Uterus (tissue), 3 donors: ENCODE measurements at regions not wholly inside any gene's neighbourhood (a gene's known extent, or its start where the extent isn't known, plus 50 kb on each side); places are given as distances from the start of the nearest gene placed in this dataset.

Experiments used
- DNase-seq, 2 donors: peaks; one replicate each; pipeline ENCODE4 v3.0.0-alpha.2; 2019 to 2020
- H3K27ac ChIP-seq, 2 donors: fragments of 200-600 bp; sonication (generic); 1 replicate in 1 of 2; 2 replicates in 1 of 2; pipeline ENCODE4 v1.5.1; 2016 to 2018
- H3K27me3 ChIP-seq, 2 donors: fragments of 200-600 bp; sonication (generic); one replicate each; pipeline ENCODE4 v1.5.1; 2018 to 2019; ENCODE audit warnings: control low read depth in 1 of 2
- H3K36me3 ChIP-seq, 2 donors: fragments of 200-600 bp; sonication (generic); one replicate each; pipeline ENCODE4 v1.5.1; 2019; ENCODE audit warnings: control low read depth in 1 of 2
- H3K4me1 ChIP-seq, 2 donors: fragments of 200-600 bp; sonication (generic); one replicate each; pipeline ENCODE4 v1.5.1; 2018 to 2019; ENCODE audit warnings: control low read depth in 1 of 2
- H3K4me3 ChIP-seq, 2 donors: fragments of 200-600 bp; sonication (generic); 1 replicate in 1 of 2; 2 replicates in 1 of 2; pipeline ENCODE4 v1.5.1; 2018 to 2019; ENCODE audit warnings: mild to moderate bottlenecking in 1 of 2
- H3K9me3 ChIP-seq, 2 donors: fragments of 200-600 bp; sonication (generic); one replicate each; pipeline ENCODE4 v1.5.1; 2019; ENCODE audit warnings: control low read depth in 1 of 2
- POLR2A ChIP-seq, 2 donors: fragments of 450-650 bp; IDR thresholded peaks; one replicate each; pipeline ENCODE4 v1.6.1; 2016; ENCODE audit warnings: antibody characterized with exemption in 2 of 2, mild to moderate bottlenecking in 1 of 2, moderate library complexity in 1 of 2
- intact Hi-C: fragments of 100-400 bp; cut with DNase I; formaldehyde crosslinking; loops from one replicate; pipeline ENCODE4 v1.15.1; 2023; ENCODE audit warnings: low total_unique reads
- TF ChIP-seq, protein P1 (sequence below), 4 experiments: fragments of 200-600 bp in 2 of 4; fragments of 450-650 bp in 2 of 4; sonication (generic) in 2 of 4; IDR thresholded peaks; one replicate each; pipeline ENCODE4 v1.5.1; 2016 to 2019; ENCODE audit warnings: antibody characterized with exemption in 4 of 4, mild to moderate bottlenecking in 2 of 4, moderate library complexity in 1 of 4
- donor health status: DM: yes; HTN: yes; CAD: no.

DNA sequence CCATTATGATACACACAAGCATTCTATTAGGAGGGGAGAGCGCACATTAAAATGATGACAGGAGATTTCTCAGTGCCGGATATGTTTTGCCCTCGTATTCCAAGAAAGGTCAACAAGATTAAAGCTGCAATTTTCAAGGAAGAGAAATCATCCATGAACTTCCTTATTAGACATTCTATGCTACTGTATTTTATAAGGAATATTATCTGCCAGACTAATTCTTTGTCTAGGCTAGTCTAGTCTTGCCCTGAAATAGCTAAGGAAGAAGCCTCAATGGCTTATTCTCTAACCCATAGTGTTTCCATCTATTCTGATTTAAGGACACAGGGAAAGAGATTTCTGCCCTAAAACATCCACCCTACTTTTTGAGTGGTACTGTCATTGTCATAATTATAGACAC is 315.4 kb downstream of the ADGRG6 start:
- intact Hi-C loops = no loop called here
- TF ChIP-seq, protein P1, sequence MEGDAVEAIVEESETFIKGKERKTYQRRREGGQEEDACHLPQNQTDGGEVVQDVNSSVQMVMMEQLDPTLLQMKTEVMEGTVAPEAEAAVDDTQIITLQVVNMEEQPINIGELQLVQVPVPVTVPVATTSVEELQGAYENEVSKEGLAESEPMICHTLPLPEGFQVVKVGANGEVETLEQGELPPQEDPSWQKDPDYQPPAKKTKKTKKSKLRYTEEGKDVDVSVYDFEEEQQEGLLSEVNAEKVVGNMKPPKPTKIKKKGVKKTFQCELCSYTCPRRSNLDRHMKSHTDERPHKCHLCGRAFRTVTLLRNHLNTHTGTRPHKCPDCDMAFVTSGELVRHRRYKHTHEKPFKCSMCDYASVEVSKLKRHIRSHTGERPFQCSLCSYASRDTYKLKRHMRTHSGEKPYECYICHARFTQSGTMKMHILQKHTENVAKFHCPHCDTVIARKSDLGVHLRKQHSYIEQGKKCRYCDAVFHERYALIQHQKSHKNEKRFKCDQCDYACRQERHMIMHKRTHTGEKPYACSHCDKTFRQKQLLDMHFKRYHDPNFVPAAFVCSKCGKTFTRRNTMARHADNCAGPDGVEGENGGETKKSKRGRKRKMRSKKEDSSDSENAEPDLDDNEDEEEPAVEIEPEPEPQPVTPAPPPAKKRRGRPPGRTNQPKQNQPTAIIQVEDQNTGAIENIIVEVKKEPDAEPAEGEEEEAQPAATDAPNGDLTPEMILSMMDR (IDR thresholded peaks at IDR 0.05) = no peak
- no peak for TF ChIP-seq POLR2A (IDR thresholded peaks at IDR 0.05)
- no peaks in the 10 kb centered on the region for H3K36me3 ChIP-seq
- no peaks in the 10 kb centered on the region for H3K9me3 ChIP-seq
- H3K4me1 ChIP-seq = no peaks in the 10 kb centered on the region
- DNase-seq = no peak
- H3K4me3 ChIP-seq = no peak overlapping the region
- no peak overlapping the region for H3K27ac ChIP-seq
- H3K27me3 ChIP-seq = no peaks in the 10 kb centered on the region

DNA sequence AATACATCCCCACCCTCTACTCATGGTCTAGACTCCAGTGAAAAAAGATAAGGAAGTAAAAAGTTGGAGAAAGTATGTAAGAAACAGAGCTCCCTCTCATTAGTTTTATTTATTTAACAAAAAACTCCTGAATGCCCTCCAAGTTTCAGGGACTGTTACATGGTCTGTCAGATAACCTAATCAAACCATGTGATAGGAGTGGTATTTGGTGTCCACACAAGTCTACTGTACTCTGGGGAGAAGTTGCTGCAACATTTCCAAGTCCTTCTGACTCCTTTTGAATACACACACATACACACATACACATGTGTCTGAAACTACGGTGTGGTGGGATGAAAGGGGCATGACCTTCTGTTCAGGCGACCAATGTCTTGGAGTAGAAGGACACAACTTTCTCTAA is 320.0 kb downstream of the ADGRG6 start:
- intact Hi-C loops = no loop called here
- DNase-seq = no peak
- Histone ChIP-seq H3K27ac (no peak overlapping the region), H3K4me3 (no peak overlapping the region), H3K36me3 (no peaks in the 10 kb centered on the region), H3K27me3 (no peaks in the 10 kb centered on the region), H3K4me1 (no peaks in the 10 kb centered on the region), H3K9me3 (no peaks in the 10 kb centered on the region)
- TF ChIP-seq, protein P1 (IDR thresholded peaks at IDR 0.05) = no peak
- TF ChIP-seq POLR2A (IDR thresholded peaks at IDR 0.05) = no peak

DNA sequence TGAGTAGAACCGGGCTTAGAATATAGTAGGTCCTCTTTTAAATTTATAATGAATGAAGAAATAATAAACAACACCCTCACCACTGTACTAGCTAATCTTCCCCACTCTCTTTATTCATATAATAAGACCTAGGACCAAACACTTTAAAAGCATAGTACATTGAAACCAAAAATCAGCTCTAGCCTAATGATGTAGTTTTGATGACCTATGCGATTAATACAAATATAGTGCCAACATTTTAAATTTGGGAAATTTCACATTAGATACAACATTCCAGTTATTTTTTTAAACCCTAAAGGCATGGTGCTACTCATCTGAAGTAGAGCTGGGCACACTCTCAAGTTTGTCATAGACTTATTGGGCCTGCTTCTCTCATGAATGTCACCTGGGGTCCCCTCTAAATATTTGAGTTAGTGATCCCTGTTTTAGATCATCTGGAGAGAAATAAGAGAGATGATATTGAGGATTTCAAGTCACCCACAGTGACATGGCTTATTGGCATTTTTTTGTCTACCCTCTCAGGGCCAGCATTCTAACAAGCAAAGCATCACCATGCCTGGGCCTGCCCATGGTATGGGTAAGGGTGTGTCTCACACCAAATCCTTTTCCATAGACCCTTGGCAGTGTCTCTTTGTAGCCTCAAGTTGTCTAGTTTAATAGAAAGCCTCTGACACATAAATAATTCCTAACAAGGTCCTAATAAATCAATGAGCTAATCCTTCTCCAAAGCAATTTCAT is 319.8 kb downstream of the HIVEP2 start:
- H3K36me3 ChIP-seq = no peaks in the 10 kb centered on the region
- no peaks in the 10 kb centered on the region for H3K27me3 ChIP-seq
- H3K9me3 ChIP-seq = no peaks in the 10 kb centered on the region
- TF ChIP-seq POLR2A (IDR thresholded peaks at IDR 0.05) = no peak
- no peak overlapping the region for H3K27ac ChIP-seq
- no peak for DNase-seq
- H3K4me3 ChIP-seq = no peak overlapping the region
- no peaks in the 10 kb centered on the region for H3K4me1 ChIP-seq
- intact Hi-C loops = no loop called here

DNA sequence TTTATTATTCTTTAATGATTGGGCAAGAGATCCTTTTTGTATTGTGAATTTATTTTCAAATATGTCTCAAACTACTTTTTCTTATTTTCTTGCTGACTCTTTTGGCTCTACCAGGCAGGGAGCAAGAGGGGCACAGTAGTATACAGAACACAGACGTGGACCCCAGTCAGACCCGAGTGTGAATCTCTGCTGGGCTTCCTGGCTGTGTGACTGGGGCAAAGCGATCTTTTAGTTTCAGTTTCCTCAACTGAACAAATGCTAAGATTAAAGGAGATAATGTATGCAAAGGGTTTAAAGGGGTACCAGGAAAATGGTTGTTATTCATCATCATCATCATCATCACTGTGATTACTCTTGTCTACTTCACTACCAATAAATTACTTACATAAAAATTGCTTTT is 317.5 kb downstream of the HIVEP2 start:
- intact Hi-C loops = no loop called here
- DNase-seq = no peak
- Histone ChIP-seq H3K9me3 (no peaks in the 10 kb centered on the region), H3K36me3 (no peaks in the 10 kb centered on the region), H3K4me3 (no peak overlapping the region), H3K27ac (no peak overlapping the region), H3K27me3 (no peaks in the 10 kb centered on the region), H3K4me1 (no peaks in the 10 kb centered on the region)
- TF ChIP-seq POLR2A (IDR thresholded peaks at IDR 0.05) = no peak
- TF ChIP-seq, protein P1 (IDR thresholded peaks at IDR 0.05) = no peak

DNA sequence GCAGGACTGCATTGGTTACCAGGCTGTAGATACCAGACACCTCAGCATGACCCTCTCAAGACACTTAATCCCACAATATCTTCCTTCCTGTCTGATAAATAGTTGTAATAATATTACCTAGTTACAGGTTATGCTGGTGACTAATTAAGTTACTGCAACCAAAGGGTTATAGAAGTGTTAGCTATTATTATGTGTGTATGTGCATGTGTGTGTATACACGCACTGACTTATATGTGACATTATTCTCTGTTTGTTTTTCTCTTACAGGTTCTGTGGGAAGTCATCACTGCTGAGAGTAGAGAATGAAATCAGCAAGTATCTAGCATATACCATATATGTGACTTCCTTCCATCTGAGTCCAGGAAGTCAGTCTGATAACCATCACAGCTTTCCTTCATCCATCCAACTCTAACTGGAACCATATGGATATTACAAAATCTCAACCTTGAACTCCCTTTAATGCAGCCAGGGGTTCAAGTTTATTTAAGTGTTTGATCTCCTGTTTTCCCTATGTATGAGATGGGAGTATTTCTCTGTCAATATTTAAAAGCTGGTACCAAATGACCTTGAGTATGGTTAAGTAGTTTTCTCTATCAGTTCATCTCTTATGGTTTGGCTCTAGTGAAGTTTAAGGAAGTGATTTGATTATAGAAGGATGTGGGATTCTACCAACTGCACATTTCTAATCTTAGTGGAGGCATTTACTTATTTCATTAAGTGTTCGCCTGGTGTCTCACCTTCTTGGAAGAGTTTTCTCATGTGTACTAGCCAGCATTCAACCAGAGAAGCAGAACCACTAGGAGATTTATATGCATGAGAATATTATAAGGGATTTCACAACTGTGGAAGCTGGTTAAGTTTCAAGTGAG is 313.2 kb downstream of the HIVEP2 start:
- DNase-seq = no peak
- Histone ChIP-seq H3K36me3 (no peaks in the 10 kb centered on the region), H3K27me3 (no peaks in the 10 kb centered on the region), H3K27ac (no peak overlapping the region), H3K9me3 (no peaks in the 10 kb centered on the region), H3K4me1 (no peaks in the 10 kb centered on the region), H3K4me3 (no peak overlapping the region)
- intact Hi-C loops = no loop called here
- TF ChIP-seq, protein P1 (IDR thresholded peaks at IDR 0.05) = no peak
- TF ChIP-seq POLR2A (IDR thresholded peaks at IDR 0.05) = no peak
